Stimulated activated CD8-positive, alpha-beta memory T cell treated with anti-CD3 and anti-CD28 coated beads, Interleukin-15, amount 100 ng/mL, for 1 hour (primary cell): ENCODE measurements at regions not wholly inside any gene's neighbourhood (a gene's known extent, or its start where the extent isn't known, plus 50 kb on each side); places are given as distances from the start of the nearest gene placed in this dataset.
"Not testable (repeated sequence)": the region's sequence is repeated elsewhere in the genome, so short reads cannot be mapped to it uniquely, and the experiment has no call there.

ENCODE experiments used
- DNase-seq: peaks from one replicate; pipeline ENCODE4 v3.0.0-alpha.2; 2020; ENCODE audit warnings: low read depth

DNA sequence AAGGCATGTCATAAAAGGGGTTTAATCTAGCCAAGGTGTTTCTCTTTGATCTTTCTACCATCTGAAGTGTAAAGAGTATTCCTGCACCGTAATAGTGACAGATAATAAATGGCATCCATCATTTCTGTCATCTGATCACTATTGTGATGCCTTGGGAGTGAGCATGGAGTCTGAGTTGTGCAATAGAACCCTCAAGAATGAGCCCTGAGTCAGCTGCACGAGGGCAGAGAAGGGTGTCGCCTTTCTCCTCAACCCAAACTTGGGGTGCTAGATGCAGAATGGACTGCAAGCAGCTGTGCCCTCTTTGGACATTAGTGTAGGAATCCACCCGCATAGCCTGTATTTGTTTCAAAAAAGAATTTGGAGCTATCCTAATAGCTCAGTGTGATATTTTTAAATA, 115.2 kb downstream of the ZNF37A start:
- DNase-seq, result no peak

DNA sequence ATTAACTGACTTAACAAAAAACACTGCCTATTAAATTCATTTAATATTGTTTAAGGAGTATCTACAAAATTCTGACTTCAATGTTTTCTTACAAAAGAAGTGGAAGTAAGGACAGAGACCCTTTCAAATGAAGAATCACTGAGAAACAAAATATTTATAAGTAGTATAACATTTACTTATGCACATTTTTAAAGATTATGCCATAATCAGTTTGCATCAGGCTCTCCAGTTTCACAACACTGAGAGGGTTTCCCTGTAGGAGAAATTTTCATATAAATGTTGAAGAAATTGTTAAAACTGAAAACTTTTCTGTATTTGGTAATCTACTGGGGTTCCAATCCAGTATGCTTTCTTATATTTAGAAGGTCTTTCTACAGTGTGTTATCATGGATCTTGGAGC, 115.6 kb downstream of the ZNF37A start:
- not testable (repeated sequence) for DNase-seq

DNA sequence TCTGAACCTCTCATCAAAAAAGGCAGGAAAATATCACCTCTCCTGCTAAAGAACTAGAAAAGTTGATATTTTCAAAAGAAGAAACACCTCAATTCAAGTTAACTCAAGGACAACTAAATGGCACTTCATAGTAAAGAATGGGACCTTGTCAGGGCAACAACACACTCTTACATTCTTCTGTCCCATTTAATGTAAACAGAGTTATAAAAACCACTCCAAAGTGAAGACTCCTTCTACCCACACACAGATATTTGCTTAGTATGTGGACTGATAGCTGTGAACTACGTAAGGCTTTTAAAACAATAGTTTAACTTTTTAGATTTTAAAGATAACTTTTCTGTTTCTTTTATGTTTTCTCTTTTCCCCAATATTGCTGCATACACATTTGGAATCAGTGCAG, 118.3 kb downstream of the ZNF37A start:
- DNase-seq, result no peak

DNA sequence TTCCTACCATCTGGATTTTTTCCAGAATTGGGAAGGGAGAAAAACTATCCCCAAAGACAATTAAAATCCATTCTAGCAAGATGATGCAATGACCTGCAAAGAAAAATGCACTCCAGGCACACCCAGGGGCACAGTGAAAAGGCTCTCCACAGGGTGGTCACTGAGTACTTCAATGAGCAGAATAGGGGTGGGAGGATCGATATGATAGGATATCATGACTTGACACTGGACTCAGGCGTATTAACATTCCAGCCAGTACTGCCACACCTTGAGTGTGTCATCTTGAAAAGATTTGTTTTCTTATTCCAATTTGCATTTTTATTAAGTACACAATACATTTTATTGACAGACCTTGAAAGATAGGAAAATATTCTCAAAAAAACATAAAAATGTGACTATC, 132.2 kb downstream of the ZNF37A start:
- no peak for DNase-seq

DNA sequence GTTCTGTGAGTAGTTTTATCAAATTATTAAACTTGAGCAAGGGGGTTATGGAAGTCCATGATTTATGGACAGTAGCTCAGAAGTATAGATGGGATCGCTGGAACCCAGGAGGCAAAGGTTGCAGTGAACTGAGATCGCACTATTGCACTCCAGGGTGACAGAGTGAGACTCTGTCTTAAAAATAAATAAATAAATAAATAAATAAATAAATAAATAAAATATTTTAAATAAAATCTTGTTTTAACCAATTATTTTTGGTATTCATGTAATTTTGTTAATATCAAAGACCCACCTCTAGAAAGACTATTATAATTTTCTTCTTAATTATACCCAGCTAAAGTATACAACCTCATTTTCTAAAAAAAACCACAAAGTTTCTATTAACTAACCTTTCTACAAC, 134.3 kb downstream of the ZNF37A start:
- no peak for DNase-seq

DNA sequence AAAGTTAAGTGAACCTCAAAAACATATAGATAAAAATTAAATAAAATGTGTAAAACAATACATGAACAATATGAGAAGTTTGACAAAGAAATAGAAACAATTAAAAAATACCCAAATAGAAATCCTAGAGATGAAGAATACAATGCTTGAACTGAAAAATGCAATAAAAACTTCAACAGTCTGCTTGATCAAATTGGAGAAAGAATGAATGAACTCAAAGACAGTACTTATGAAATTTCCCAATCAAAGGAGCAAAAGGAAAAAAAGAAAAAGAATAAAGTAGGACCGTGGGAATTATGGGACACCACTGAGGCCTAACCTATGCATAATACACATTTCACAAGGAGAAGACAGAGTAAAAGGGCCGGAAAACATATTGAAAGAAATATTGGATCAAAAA, 144.3 kb downstream of the ZNF37A start:
- not testable (repeated sequence) for DNase-seq

DNA sequence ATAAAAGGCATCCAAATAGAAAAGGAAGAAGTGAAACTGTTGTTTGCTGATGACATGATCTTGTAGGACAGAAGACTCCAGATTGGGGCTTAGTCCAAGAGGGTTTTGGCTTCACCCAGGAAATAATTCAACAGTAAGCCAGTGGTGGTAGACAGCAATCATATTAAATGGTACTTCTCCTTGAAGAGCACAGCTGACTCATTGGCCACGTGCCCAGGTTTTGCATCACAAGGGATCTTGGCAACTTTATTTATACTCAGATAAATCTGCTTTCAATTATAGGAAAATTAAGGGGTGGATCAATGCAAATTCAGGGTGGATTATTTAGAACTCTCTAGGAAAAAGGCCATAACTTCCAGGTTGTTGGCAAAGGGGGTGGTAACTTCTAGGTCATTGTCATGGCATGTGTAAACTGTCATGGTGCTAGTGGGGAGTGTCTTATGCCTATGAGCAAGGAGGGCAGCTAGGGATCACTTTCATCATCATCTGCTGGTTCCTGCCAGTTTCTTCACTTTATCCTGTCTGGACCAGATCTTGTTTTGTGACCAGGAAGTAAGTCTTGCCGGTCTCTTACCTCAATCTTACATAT, 148.0 kb downstream of the ZNF37A start:
- not testable (repeated sequence) for DNase-seq

DNA sequence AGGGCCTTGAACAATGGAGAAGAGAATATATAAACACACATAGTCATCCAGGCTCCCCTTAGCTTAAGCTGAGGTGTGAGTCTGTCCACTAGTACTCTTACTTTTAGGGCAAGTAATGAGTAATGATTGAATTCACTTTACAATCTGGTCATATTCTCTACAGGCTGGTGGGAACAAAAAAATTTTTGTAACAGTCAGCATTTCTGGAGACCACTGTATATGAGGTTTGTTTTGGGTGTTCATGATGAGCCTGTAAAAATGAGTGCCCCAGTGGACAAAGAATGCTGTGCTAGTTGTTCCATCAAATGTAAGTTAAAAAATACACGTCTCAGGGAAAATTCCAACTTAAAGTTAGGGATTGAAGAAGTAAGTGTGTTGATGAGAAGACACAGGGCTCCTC, 154.0 kb downstream of the ZNF37A start:
- not testable (repeated sequence) for DNase-seq

DNA sequence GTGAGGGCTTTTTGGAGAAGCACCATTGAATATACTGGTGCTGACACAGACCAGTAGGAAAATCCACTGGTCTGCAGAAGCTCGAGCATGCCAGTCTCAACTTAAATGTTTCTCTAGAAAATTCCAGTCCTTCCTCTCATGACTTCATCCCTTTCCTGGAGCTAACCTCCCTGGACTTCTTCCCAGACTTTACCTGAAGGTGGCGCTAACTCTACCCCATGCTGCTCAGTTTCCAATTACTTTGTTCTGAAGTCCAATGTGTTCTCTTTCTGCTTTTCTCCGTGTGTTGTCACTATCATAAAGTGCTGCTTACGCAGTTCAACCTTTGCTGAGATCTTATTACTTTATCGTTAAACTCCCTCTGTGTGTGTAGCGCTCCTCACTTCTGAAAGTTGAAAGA, 158.4 kb downstream of the ZNF37A start:
- not testable (repeated sequence) for DNase-seq

DNA sequence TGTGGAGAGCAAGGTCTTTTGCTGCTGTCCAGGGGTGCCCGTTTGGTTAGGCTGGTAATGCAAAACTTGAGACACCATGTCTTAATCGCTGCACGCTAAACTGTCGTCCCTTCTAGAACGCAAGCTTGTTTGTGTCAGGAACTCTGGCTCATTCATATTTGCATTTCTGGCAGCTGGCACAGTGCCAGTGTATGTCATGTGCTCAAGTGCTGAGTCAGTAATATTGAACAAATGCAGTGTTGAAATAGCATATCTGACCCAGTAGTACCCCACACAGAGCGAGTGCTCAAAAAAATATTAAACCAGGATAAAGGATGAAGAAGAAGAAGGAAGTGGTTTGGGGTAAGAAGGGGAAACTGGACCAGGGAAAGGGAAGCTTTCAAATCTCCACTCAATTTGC, 173.4 kb downstream of the ZNF37A start:
- DNase-seq, result not testable (repeated sequence)

DNA sequence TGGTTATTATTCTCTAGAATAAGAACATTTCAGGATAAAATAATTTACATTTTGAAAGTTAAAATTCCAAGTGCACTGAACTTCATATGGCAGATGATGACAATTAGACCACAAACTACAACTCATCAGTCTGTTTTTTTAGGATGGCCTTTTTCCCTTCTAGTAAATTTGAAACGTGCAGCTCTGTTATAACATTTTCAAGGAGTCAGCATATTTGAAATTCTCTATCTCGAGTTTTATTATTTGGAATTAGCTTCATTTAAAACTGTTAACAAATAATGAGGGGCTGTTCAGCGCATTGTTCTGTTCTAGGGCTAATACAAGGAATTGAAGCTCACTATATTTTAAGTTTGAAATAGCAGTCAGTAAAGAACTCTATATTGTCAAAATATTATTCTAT, 176.9 kb downstream of the ZNF37A start:
- not testable (repeated sequence) for DNase-seq

DNA sequence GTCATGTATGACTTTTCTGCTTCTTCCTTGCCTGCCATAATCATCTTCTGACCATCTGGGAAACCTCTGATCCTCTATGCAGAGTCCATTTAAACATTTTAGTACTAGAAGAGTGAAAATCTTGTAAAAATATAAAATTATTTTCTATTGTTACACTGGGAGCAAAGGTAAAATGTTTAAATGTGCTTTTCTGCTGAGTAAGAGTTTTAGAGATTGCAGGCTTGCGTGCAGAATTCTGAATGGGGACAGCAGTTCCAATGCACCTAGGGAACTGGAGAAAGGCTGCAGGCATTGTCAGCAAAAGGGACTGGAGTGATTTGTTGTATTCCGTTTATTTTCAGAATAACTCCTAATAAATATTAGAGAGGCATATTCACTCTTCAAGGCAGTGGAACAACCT, 180.7 kb downstream of the ZNF37A start:
- DNase-seq, result not testable (repeated sequence)

DNA sequence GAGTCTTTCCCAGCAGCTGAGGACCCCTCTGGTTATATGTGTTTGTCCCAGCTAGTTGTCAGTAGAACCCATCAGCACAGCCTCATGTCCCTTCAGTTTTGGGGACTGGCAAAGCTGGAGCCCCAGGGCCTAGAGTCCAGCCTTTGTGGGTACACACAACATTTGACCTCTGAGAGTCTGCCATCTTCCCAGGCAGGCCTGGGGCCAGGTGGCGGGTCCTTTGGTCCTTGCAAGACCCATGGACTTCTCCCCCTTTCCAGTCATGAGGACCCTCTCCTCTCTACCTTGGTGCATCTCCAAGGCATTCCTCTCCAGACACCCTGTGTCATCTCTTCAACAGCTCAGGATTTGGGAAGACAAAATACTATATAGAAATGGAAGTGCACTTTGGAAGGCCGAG, 198.4 kb downstream of the ZNF37A start:
- not testable (repeated sequence) for DNase-seq

DNA sequence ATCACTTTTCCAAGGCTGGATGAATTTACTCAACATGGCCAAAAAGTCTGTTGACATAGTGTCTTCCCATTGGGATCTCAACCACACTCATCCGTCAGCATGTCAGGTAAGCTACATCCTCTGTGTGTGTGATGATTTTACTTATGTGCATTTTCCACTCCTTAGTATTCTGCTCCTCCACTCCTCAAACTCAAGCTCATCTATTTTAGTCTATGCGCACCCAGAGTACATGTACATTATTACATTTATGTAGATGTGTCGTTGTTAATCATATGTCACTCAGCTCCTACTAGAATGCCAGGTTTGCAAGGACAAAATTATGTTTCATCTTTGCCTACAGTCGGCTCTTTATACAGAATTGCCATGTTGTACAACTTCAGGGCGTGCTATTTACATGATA, 216.0 kb downstream of the ZNF37A start:
- DNase-seq, result not testable (repeated sequence)

DNA sequence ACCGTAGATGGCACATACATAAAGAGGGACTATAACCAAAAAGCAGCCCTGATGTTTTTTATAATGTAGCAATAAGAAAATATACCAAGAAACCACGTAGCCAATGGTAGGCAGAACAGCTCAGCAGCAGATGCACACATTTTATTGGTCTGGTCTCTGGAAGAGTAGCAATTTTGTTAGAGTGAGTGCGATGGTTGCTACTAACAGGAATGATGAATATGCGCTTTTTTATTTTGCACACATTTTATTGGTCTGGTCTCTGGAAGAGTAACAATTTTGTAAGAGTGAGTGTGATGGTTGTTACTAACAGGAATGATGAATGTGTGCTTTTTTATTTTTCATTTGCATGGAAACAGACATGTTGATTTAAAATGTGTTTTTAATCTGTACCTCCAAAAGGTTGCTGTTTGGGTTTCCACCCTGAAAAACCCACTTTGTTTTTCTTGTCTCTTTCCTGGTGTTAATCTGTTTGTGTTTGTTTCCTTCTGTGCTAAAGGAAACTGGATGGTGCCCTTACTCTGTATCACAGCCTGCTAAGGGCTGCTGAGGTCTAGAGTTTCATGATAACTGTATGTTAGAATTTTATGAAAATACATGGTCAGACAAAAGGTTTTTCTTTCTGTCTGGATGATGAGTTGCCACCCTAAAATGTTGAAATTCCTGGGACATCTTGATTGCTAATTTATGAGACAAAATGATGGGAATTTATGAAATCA, 221.1 kb downstream of the ZNF37A start:
- DNase-seq, result not testable (repeated sequence)

DNA sequence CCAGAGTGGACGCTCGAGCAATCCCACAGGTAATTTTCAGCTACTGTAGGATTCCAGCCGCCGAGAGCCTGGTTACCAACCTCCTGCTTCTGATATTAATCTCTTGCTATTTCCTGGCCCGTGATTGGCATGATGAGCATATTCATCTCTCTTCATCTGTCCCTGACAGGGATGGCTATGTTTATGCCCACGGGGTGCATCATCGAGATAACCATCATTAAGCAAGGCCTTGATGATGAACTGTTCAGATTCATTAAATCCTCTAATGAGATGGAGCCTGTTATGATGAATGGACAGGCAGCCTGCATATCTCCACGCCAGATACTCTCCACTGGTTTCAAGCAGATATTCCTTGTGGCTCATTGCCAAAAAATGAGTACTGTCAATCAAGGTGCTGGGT, 227.3 kb downstream of the ZNF37A start:
- DNase-seq, result not testable (repeated sequence)

DNA sequence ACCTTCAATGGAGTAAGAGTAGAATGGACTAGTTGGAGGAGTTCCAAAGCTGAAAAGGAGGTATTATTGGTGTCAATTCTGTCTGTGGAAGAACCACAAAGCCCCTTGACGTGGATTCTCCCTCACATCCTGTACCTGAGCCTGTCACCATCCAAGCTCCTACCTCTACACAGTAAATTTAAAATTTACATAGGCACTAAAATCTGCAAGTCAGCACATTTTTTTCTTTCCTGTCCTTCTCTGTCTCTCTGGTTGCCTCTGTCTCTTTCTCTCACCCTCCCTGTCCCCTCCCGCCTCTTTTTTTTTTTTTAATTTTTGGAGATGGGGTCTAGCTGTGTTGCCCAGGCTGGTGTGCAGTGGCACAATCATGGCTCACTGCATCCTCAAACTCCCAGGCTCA, 236.2 kb downstream of the ZNF37A start:
- DNase-seq, result not testable (repeated sequence)

DNA sequence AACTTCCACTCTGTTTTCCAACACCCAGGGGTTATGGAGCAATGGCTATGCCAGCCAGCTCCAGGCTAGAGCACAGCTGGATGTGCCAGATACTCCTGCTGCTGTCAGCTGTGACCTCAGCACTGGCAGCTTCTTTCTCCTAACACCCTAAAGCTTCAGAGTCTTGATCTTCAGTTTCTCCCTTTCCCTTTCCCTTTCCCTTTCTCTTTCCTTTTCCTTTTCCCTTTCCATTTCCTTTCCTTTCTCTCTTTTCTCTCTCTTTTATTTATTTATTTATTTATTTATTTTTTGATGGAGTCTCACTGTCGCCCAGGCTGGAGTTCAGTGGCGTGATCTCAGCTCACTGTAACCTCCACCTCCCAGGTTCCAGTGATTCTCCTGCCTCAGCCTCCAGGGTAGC, 237.0 kb downstream of the ZNF37A start:
- DNase-seq, result not testable (repeated sequence)

DNA sequence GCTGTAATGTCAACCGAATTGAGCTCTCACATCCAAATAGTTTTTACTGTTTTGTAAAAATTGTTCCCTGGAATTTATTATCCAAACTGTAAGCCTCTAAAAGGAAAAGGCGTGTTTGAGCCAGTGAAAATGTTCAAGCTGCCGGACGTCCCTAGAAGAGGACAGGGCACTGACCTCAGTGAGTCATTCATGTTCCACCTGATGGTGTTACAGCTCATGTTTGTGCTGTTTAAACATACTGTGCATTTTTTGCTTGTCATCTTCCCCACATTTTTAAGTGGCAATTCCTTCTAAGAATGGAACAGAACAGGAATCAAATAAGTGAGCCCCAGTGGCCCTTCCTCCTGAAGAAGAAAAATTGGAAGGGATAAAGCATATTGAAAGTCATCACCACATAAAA, 239.6 kb downstream of the ZNF37A start:
- DNase-seq, result not testable (repeated sequence)

DNA sequence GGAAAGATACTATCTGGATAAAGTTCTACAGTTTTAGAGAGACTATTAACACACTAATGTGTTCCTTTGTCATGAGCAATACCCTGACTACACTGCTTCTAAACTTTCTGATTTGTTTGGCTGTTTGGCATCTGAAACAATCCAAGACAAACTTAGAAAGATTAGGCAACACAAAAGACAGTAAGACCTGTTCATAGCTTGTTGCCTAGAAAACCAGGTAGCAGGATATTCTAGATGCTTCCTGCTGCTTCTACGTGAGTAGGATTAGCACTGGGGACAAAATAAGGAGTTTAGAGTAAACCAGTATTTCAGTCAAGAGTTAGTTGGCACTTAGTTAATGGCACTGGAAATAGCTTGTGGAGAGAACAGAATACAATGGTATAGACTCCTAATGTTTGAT, 256.5 kb downstream of the ZNF37A start:
- not testable (repeated sequence) for DNase-seq

DNA sequence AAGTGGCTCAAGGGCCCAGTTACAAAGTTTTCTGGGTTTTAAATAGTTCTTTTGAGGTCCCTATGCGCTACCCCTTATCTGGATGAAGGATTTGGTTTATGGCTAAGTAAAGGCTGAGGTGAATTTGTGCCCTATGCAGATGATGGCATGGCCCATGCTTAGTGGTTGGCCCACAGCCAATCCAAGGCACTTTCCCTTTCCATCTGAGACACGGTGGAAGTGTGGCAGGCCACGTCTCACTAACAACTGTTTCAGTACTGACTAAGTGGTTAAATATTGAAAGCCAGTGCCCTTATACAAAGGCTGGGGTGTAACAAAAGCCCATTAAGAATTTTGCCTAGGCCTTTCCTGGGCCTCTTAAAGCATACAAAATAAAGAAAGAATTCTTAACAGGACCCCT, 260.3 kb downstream of the ZNF37A start:
- DNase-seq, result not testable (repeated sequence)

DNA sequence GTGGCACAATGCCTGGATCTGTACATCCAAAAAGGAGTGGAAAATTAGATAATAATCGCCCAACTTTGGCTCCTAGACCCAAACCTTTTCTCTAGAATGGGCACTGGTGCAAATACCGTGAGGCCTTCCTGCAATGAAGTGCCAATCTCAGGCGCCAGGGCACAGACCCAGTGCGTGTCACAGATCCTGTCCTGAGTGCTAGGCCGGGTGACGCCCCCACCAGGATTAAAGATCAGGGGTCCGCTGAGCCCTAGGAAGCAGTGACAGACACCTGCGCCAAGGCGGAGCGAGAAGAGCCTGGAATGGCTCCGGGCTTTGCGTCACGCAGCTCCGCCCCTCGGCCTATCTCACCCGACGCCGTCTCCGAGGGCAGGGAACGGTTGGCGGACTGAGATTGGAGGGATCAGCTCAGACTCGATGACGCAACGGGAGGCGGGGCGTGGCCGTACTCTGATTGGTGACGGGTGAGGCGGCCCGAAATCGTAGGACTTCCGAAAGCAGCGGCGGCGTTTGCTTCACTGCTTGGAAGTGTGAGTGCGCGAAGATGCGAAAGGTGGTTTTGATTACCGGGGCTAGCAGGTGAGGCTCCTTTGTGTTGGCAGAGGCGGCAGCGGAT, 261.9 kb downstream of the ZNF37A start:
- DNase-seq, result peak; percentile 55

DNA sequence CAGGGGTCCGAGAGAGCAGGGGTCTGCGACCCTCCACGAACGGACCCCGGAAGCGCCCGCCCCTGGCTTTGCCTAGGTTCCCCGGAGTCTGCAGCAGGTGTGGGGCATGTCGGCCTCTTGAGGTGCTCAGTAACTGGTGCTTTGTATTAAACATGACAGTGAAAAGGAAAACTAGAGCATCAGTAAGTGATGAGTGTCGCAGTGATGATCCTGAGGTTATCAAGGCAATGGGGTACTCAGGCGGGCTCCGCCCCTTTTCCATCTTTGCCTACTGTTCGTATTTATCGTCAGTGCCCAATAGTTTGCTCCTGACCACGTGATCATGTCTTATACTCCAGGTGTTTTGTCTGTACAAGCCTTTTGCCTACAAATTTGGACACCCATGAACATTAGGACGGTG, 262.4 kb downstream of the ZNF37A start:
- DNase-seq, result not testable (repeated sequence)
